ENCODE measurements at regions not wholly inside any gene's neighbourhood (a gene's known extent, or its start where the extent isn't known, plus 50 kb on each side); places are given as distances from the start of the nearest gene placed in this dataset.
A peak's percentile ranks its signal among the peaks of the same experiment; 100 is the strongest.

DNA sequence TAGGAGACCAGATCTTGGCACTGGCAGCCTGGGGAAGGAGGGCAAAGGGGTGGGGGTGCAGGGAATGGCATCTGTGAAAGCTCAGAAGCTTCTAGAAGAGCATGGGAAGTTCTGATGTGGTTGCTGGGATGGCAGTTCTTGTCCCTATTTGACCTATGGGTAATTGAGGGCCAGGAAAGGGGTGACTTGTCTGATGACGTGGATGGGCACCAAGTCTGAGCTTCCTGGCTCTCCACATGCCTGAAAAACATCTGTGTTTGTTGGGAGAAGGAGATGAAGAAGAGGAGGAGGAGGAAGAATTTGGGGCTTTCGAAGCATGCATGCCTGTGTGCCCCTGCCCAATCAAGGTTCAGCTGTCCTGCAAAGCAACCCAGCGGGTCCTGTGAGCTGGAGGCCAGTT lies 158.8 kb downstream of the SMAD6 start:
- DNase-seq, result no peak
- H3K4me3 ChIP-seq, result no peak overlapping the region
- H3K4me1 ChIP-seq (ENCODE audit: control insufficient read depth in 5 of 5, insufficient read depth in 5 of 5, low read length in 5 of 5), result no peaks in the 10 kb centered on the region
- no peak for TF ChIP-seq CTCF (IDR thresholded peaks at IDR 0.05; ENCODE audit: control extremely low read depth, extremely low read depth)
- H3K27ac ChIP-seq (ENCODE audit: low read depth in 1 of 2, low read length in 1 of 2), result no peak overlapping the region
- ATAC-seq (ENCODE audit: insufficient read depth, low FRiP score), result no peak
- H3K9ac ChIP-seq (ENCODE audit: insufficient read depth in 1 of 2, low read length in 2 of 2), result no peak overlapping the region
- H3K36me3 ChIP-seq (ENCODE audit: control insufficient read depth in 4 of 4, insufficient read depth in 4 of 4, low read length in 4 of 4), result no peaks in the 10 kb centered on the region
- no peaks in the 10 kb centered on the region for H3K9me3 ChIP-seq (ENCODE audit: control insufficient read depth in 4 of 4, insufficient read depth in 3 of 4, low read length in 3 of 4)
- H3K27me3 ChIP-seq (ENCODE audit: control insufficient read depth in 3 of 3, insufficient read depth in 3 of 3, low read length in 2 of 3), result no peaks in the 10 kb centered on the region
- 89 to 93% methylated on average over 3 of the region's 3 CpGs for WGBS, 2 donors

GRCh38 chr15:66862111-66862939 lies 160.3 kb downstream of the SMAD6 start:
- WGBS, 2 donors, result 86 to 87% methylated on average over 10 of the region's 10 CpGs
- TF ChIP-seq CTCF (IDR thresholded peaks at IDR 0.05; ENCODE audit: control extremely low read depth, extremely low read depth), result no peak
- H3K9ac ChIP-seq (ENCODE audit: insufficient read depth in 1 of 2, low read length in 2 of 2), result no peak overlapping the region
- no peaks in the 10 kb centered on the region for H3K36me3 ChIP-seq (ENCODE audit: control insufficient read depth in 4 of 4, insufficient read depth in 4 of 4, low read length in 4 of 4)
- DNase-seq (no peak), ATAC-seq (ENCODE audit: insufficient read depth, low FRiP score) (no peak)
- no peak overlapping the region for H3K27ac ChIP-seq (ENCODE audit: low read depth in 1 of 2, low read length in 1 of 2)
- H3K4me1 ChIP-seq (ENCODE audit: control insufficient read depth in 5 of 5, insufficient read depth in 5 of 5, low read length in 5 of 5), result no peaks in the 10 kb centered on the region
- H3K4me3 ChIP-seq, result no peak overlapping the region
- H3K27me3 ChIP-seq (ENCODE audit: control insufficient read depth in 3 of 3, insufficient read depth in 3 of 3, low read length in 2 of 3), result no peaks in the 10 kb centered on the region
- H3K9me3 ChIP-seq (ENCODE audit: control insufficient read depth in 4 of 4, insufficient read depth in 3 of 4, low read length in 3 of 4), result no peaks in the 10 kb centered on the region

DNA sequence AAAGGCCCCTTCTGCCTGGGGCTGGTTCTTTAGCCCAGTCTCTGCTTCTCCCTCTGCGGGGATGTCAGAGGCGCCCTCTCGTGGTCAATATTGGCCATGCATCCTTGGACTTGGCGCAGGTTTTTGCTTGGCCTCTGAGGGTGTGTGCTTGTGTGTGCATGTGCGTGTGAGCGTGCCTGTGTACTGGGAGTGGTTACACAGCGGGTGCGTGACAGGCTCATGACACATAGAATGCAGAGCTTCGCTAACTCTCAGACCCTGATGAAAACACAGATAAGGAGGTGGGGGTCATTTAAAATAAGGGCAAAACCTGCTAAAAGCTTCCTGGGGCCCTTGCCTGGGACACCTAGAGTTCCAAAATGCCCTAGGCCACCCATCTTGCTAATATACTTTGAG lies 160.9 kb downstream of the SMAD6 start:
- Histone ChIP-seq H3K4me1 (ENCODE audit: control insufficient read depth in 5 of 5, insufficient read depth in 5 of 5, low read length in 5 of 5) (no peaks in the 10 kb centered on the region), H3K36me3 (ENCODE audit: control insufficient read depth in 4 of 4, insufficient read depth in 4 of 4, low read length in 4 of 4) (no peaks in the 10 kb centered on the region), H3K9me3 (ENCODE audit: control insufficient read depth in 4 of 4, insufficient read depth in 3 of 4, low read length in 3 of 4) (no peaks in the 10 kb centered on the region), H3K27me3 (ENCODE audit: control insufficient read depth in 3 of 3, insufficient read depth in 3 of 3, low read length in 2 of 3) (no peaks in the 10 kb centered on the region), H3K4me3 (no peak overlapping the region), H3K9ac (ENCODE audit: insufficient read depth in 1 of 2, low read length in 2 of 2) (no peak overlapping the region), H3K27ac (ENCODE audit: low read depth in 1 of 2, low read length in 1 of 2) (no peak overlapping the region)
- TF ChIP-seq CTCF (IDR thresholded peaks at IDR 0.05; ENCODE audit: control extremely low read depth, extremely low read depth), result peak; percentile 74
- WGBS, 2 donors, result 3 to 4% methylated on average over 9 of the region's 9 CpGs
- DNase-seq (peak; percentile 86 to 88 (median 87)), ATAC-seq (ENCODE audit: insufficient read depth, low FRiP score) (peak; percentile 61)
